GM18508 (cell line): ENCODE measurements at regions not wholly inside any gene's neighbourhood (a gene's known extent, or its start where the extent isn't known, plus 50 kb on each side); places are given as distances from the start of the nearest gene placed in this dataset.
"Not testable (repeated sequence)": the region's sequence is repeated elsewhere in the genome, so short reads cannot be mapped to it uniquely, and the experiment has no call there.

Source experiments
- ATAC-seq: cut with Tn5 transposase; IDR thresholded peaks from one replicate; pipeline ENCODE4 v1.9.1; 2021; ENCODE audit warnings: moderate number of reproducible peaks; ENCODE audit not compliant: insufficient read depth, unreplicated experiment

DNA sequence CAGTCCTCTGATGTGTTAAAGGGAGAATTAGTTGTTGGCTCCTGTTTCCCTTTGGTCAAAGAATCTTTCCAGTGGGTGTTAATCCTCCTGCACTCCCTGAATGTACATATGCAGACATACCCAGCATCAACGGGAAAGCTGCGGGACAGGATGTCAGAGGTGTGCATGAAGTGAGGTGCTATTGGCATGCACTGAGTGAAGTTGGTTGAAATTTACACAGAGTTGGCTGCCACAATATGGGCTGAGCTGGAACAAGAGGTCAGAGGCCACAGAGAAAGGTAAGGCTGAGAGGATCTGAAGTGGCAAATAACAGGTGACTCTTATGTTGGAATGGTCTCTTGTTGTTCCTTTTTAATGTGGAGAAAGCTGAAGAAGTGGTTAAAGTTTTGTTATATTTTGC lies 82.7 kb upstream of the AKIRIN2 start:
- no peak for ATAC-seq

DNA sequence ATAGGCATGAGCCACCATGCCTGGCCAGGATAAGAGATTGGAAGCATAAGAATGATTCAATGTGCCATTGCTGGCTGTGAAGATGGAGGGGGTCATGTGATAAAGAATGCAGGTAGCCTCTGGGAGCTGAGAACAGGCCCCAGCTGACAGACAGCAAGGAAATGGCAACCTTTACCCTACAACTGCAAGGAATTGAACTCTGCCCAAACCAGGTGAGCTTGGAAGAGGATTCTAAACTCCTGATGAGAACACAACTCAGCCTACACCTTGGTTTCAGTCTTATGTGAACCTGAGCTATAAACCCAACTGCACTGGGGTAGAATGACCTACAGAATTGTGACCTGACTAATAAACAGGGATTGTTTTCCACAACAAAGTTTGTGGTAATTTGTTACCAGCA lies 82.0 kb upstream of the AKIRIN2 start:
- ATAC-seq, result no peak

DNA sequence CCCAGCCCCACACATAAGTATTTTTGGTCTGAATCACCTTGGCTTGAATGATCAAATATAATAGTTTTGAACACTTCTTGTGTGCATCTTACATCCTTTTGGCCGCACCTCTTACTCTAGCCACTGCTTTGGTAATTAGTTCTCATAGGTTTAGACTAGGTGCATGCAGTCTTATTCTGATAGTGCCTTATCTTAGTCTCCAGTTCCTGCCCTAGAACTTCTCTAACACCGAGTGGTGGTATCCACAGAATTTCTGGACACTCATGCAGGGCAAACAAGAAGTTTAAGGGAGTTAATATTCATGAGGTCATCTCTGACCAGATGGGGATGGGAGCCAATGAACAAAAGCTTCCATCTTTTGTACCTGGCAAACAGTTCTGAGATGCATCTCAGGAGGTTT lies 77.5 kb upstream of the AKIRIN2 start:
- no peak for ATAC-seq

DNA sequence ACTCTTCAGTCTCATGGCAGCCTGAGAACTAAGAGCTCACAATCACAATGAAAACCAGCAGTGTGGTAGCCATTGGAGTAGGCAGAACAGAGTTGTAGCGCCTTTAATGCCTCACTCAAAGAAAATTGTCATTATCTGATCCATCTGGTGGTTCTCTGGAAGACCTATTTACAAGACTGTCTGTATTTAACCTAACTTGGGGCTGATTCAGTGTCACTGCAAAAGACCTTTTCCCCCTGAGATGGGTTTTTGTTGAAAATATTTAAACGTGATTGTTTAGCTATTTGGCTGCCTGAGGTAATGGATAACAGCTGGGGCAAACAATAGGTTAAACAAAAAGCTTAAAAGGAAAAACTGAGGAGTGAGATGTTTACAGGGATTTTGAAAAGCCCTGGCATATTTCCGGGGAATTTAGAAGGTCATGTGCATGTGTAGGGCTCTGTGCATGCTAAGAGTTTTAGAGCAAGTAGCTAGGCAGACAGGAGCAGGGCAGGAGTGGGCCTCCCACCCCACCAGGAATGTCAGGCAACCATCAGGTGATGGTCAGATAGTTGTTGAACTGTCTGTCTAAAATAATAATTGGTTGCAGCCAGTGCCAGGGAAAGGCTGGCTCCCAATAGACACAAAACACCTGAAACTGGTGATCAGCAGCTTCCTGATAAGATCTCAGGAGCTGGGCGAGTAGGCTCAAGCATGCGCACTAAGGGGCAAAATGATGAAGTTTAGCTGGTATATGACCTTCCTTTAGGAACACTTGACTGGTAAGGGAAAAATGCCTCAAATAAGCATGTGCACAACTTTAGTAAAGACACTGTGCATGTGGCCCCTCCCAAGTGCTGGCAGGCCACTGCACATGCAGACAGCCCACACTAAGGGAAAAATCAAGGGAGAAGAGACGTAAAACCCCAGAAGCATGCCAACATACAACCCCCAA lies 70.8 kb upstream of the AKIRIN2 start:
- ATAC-seq, result no peak

DNA sequence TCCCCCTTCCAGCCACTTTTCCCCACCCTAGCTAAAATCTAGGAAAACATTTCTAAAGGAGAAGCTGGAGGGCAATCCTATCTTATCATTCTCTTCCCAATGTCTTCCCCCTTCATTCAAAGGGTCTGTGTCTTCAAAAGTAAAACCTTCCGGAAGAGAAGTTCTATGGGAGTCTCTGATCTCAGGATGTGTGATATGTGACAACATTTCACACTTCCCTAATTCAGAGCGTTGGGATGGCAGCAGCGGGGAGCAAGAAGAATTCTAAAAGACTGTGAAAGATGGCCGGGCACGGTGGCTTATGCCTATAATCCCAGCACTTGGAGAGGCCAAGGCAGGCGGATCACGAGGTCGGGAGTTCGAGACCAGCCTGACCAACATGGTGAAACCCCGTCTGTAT lies 65.4 kb upstream of the AKIRIN2 start:
- no peak for ATAC-seq

DNA sequence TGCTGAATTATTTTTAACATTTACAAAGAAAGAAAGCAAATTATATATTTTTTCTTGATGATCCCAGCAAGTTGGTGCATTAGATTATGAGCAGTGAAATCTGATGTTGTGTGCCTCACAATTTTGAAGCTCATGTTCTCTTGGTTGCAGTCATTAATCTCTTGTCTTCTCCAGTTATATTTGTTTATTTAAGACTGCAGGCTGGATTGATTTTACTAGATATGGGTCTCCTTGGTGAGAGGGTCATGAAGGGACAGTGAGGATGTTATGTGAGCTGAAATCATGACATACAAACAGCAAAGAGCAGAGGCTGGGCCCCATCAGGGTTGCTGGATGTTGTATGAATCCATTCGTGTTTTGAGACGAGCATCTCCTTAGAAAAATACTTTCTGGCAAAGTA lies 64.2 kb upstream of the AKIRIN2 start:
- no peak for ATAC-seq

DNA sequence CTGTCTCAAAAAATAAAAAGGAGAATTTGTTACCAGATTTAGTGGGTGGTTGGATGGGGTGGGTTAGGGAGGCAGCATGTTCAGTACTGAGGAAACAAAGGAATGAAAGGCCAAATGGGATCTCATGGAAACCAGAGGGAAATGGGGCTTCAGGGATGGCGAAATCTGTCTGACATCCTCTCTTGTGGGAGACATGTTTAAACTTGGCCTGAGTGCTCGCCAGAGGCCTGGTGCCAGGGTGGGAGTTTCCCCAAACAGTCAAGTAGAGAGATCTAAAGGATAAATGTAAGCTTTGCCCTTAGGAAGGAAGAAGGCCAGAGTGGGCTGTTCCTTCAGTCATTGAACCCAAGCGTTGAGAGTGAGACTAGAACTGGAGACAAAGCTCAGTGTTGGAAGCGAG lies 61.9 kb upstream of the AKIRIN2 start:
- ATAC-seq, result no peak

DNA sequence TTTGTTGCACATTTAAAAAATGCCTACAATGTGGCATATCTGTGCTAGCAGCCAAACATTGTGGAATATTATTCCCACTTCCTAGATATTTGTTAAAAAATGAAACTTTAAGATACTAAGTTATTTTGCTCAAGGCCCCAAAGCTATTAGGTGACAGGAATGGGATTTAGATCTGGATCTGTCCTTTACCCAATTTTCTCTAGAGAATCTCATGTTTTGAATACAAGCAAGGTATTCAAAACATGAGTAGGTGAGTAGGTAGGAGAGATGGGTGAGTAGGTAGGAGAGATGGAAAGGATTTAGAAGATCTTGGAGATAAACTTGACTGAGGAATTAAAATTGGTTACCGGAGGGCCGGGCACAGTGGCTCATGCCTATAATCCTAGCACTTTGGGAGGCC lies 61.2 kb upstream of the AKIRIN2 start:
- no peak for ATAC-seq

DNA sequence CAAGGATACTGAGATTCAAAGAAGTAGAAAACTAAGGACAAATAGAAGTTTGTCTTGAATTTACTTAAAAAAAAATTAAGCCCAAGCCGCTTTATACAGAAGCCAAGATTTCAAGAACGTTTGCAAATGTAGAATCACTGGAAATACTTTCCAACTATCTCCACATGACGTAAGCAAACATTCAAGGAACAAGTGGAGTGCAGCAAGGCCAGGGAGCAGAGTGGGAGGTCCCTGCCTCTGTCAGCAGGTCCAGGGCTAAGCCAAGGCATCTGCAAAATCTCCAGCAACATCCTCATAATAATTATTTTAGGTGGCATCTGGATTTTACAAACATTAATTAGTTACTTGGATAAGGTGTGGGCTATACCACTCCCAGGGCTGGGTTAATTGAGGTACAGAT lies 60.1 kb upstream of the AKIRIN2 start:
- no peak for ATAC-seq

DNA sequence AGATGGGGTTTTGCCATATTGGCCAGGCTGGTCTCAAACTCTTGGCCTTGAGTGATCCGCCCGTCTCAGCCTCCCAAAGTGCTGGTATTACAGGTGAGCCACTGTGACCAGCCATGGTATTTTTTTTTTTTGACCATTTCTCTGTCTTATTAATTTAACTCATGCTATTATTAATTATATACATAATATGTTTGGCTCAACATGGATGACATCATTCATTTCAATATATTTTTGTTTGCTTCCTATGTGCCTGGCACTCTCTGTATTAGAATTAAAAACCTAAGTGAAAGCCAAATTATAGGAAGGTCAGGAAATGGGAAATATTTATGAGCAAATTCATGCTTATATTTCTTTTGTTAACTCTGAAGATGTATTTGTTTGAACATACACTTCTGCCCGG lies 55.8 kb upstream of the AKIRIN2 start:
- ATAC-seq, result no peak

DNA sequence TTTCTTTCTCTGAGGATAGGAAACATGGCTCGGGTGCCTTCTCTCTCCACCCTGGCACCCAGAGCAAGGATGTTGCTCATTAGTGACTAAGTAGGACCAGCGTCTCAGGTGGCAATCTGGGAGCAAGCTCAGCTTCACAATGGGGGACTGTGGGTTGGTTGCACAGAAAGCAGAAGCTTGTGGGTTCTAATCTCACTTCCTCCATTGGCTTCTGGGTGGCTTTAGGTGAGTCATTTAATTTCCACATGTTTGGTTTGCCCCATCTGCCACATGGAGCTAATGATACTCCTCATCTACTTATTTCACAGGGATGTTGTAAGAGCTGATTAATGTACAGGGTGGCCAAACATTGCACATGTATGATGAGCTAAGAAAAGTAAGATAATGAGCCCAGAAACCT lies 54.8 kb upstream of the AKIRIN2 start:
- ATAC-seq, result peak; percentile 93

DNA sequence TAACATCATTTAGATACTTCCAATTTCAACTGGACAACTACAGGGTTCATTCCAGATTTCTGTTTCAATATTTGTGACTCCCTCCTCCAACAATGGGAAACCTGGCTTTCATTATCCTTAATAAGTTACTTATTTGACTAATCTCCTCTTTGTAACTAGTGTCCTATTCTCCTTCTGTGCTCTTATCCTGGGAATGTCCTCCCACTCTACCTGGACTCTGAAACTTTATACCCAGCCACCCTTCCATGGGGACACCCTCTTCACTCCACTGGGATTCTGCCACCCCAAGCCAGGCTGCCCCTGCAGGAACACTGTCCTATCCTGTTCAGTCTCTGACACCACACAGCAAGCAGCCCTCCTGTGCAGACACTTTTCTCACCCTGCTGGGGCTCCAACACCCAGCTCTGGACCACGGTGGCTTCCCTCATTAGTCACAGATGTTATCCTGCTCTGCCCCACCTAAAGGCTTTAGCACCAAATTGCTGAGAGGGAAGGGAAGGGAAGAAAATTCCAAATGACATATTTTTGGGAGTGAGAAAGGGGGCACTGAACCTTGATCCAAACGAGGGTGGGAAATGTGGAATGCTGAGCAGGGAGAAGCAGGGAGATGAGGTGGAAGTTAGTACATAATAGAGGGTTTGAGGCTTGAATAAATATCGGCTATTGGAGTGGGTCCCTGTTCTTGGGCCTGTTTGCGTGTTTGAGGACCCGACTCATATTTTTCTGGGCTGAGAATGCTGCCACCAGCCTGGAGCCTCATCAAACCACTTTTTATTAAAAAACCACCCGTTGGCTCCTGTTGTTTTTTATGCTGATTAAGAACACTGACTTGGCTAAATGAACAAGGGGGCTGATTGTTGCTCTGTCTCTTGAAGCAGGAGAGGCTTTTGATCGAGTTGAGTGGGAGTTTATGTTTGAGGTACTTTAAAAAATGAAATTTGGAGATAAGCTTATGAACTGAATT lies 54.0 kb upstream of the AKIRIN2 start:
- no peak for ATAC-seq

DNA sequence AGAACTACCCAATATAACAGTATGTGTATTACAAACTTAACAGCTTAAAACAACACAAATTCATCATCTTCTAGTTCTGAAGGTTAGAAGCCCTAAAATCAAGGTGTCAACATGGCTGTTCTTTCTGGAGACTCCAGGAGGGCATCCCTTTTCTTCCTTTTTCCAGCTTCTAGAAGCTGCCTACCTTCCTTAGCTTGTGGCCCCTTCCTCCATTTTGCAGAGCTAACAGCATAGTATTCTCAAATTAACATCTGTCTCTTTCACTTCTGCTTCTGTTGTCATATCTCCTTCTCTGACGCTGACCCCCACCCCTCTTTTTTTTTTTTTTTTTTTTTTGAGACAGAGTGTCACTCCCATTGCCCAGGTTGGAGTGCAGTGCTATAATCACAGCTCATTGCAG lies 52.8 kb upstream of the AKIRIN2 start:
- no peak for ATAC-seq

DNA sequence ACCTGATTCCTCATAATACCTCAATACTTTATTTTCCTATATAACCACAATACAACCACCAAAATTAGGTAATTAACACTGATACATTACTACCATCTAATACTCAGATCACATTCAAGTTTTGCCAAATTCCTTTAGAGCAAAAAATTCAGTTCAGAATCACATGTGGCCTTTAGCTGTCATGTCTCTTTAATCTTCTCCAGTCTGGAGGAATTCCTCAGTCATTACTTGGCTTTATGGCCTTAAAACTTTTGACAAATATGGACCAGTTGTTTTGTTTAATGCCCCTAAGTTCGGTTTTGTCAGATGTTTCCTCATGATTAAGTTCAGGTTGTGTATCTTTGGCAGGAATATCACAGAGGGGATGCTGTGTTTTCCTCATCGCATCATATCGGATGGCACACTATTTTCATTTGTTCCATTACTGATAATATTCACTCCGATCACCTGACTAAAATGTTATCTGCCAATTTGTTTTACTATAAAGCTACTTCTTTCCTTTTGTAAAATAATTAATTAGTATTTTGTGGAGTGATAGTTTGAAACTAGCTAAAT lies 51.2 kb upstream of the AKIRIN2 start:
- no peak for ATAC-seq

DNA sequence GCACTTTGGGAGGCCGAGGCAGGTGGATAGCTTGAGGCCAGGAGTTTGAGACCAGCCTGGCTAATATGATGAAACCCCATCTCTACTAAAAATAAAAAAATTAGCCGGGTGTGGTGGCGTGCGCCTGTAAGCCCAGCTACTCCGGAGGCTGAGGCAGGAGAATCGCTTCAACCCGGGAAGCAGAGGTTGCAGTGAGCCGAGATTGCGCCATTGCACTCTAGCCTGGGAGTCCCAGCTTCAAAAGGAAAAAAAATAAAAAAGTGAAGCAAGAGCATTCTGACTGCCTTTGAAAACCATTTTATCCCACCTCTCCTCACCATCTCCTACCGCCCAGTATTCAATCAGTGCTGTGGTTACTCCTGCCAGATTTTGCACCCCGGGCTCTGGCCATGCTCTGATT lies 50.5 kb upstream of the AKIRIN2 start:
- ATAC-seq, result not testable (repeated sequence)
